ENCODE measurements at regions not wholly inside any gene's neighbourhood (a gene's known extent, or its start where the extent isn't known, plus 50 kb on each side); places are given as distances from the start of the nearest gene placed in this dataset.

GRCh38 chr13:50685491-50685890 lies 158.0 kb downstream of the DLEU7 start:
- Histone ChIP-seq H3K27ac (ENCODE audit: low read depth, low read length) (no peak overlapping the region), H3K4me2 (ENCODE audit: low read depth, low read length, poor library complexity, severe bottlenecking) (no peak overlapping the region), H3K27me3 (ENCODE audit: low read length) (no peaks in the 10 kb centered on the region), H3K79me2 (ENCODE audit: insufficient read depth, low read length) (no peaks in the 10 kb centered on the region), H3K9ac (ENCODE audit: low read length) (no peak overlapping the region), H4K20me1 (ENCODE audit: low read depth, low read length) (no peaks in the 10 kb centered on the region), H3F3A (ENCODE audit: insufficient read depth) (no peaks in the 10 kb centered on the region), H3K36me3 (ENCODE audit: low read length) (no peaks in the 10 kb centered on the region), H3K4me3 (ENCODE audit: insufficient read depth, low read length, poor library complexity, severe bottlenecking) (no peak overlapping the region), H3K9me2 (replicated peaks; ENCODE audit: insufficient read depth, low read length) (no peaks in the 10 kb centered on the region), H2AFZ (ENCODE audit: low read depth, low read length, severe bottlenecking) (no peak overlapping the region), H3K9me3 (ENCODE audit: insufficient read depth, low read length) (no peaks in the 10 kb centered on the region)
- no peak for TF ChIP-seq EZH2phosphoT487 (conservative IDR thresholded peaks at IDR 0.05; ENCODE audit: low read length)
- TF ChIP-seq CTCF (IDR thresholded peaks at IDR 0.05; ENCODE audit: insufficient read depth, low read length, poor library complexity, severe bottlenecking), result no peak

- Histone ChIP-seq H3K36me3 (ENCODE audit: low read length) (no peaks in the 10 kb centered on the region), H3K4me2 (ENCODE audit: low read depth, low read length, poor library complexity, severe bottlenecking) (no peak overlapping the region), H3K27me3 (ENCODE audit: low read length) (no peaks in the 10 kb centered on the region), H3K9me2 (replicated peaks; ENCODE audit: insufficient read depth, low read length) (no peaks in the 10 kb centered on the region), H3K9ac (ENCODE audit: low read length) (no peak overlapping the region), H3K79me2 (ENCODE audit: insufficient read depth, low read length) (no peaks in the 10 kb centered on the region), H3K27ac (ENCODE audit: low read depth, low read length) (no peak overlapping the region), H3K9me3 (ENCODE audit: insufficient read depth, low read length) (no peaks in the 10 kb centered on the region), H3F3A (ENCODE audit: insufficient read depth) (no peaks in the 10 kb centered on the region), H2AFZ (ENCODE audit: low read depth, low read length, severe bottlenecking) (no peak overlapping the region), H3K4me3 (ENCODE audit: insufficient read depth, low read length, poor library complexity, severe bottlenecking) (no peak overlapping the region), H4K20me1 (ENCODE audit: low read depth, low read length) (no peaks in the 10 kb centered on the region)
- no peak for TF ChIP-seq CTCF (IDR thresholded peaks at IDR 0.05; ENCODE audit: insufficient read depth, low read length, poor library complexity, severe bottlenecking)
- no peak for TF ChIP-seq EZH2phosphoT487 (conservative IDR thresholded peaks at IDR 0.05; ENCODE audit: low read length)
Measured at GRCh38 chr13:50685956-50686355, 157.5 kb downstream of the DLEU7 start.

- Histone ChIP-seq H3K9me2 (replicated peaks; ENCODE audit: insufficient read depth, low read length) (no peaks in the 10 kb centered on the region), H3K27me3 (ENCODE audit: low read length) (no peaks in the 10 kb centered on the region), H3K27ac (ENCODE audit: low read depth, low read length) (no peak overlapping the region), H3F3A (ENCODE audit: insufficient read depth) (no peaks in the 10 kb centered on the region), H3K4me3 (ENCODE audit: insufficient read depth, low read length, poor library complexity, severe bottlenecking) (no peak overlapping the region), H3K9ac (ENCODE audit: low read length) (no peak overlapping the region), H3K9me3 (ENCODE audit: insufficient read depth, low read length) (no peaks in the 10 kb centered on the region), H3K79me2 (ENCODE audit: insufficient read depth, low read length) (no peaks in the 10 kb centered on the region), H4K20me1 (ENCODE audit: low read depth, low read length) (no peaks in the 10 kb centered on the region), H2AFZ (ENCODE audit: low read depth, low read length, severe bottlenecking) (no peak overlapping the region), H3K36me3 (ENCODE audit: low read length) (no peaks in the 10 kb centered on the region), H3K4me2 (ENCODE audit: low read depth, low read length, poor library complexity, severe bottlenecking) (no peak overlapping the region)
- no peak for TF ChIP-seq CTCF (IDR thresholded peaks at IDR 0.05; ENCODE audit: insufficient read depth, low read length, poor library complexity, severe bottlenecking)
Measured at GRCh38 chr13:50686551-50686950, 156.9 kb downstream of the DLEU7 start.

- H3K27me3 ChIP-seq (ENCODE audit: low read length), result no peaks in the 10 kb centered on the region
- H3F3A ChIP-seq (ENCODE audit: insufficient read depth), result no peaks in the 10 kb centered on the region
- no peaks in the 10 kb centered on the region for H3K36me3 ChIP-seq (ENCODE audit: low read length)
- H3K4me2 ChIP-seq (ENCODE audit: low read depth, low read length, poor library complexity, severe bottlenecking), result no peak overlapping the region
- H3K9me3 ChIP-seq (ENCODE audit: insufficient read depth, low read length), result no peaks in the 10 kb centered on the region
- H3K79me2 ChIP-seq (ENCODE audit: insufficient read depth, low read length), result no peaks in the 10 kb centered on the region
- no peak overlapping the region for H3K9ac ChIP-seq (ENCODE audit: low read length)
- H2AFZ ChIP-seq (ENCODE audit: low read depth, low read length, severe bottlenecking), result no peak overlapping the region
- no peak overlapping the region for H3K4me3 ChIP-seq (ENCODE audit: insufficient read depth, low read length, poor library complexity, severe bottlenecking)
- H3K9me2 ChIP-seq (replicated peaks; ENCODE audit: insufficient read depth, low read length), result no peaks in the 10 kb centered on the region
- H3K27ac ChIP-seq (ENCODE audit: low read depth, low read length), result no peak overlapping the region
- H4K20me1 ChIP-seq (ENCODE audit: low read depth, low read length), result no peaks in the 10 kb centered on the region
- TF ChIP-seq CTCF (IDR thresholded peaks at IDR 0.05; ENCODE audit: insufficient read depth, low read length, poor library complexity, severe bottlenecking), result no peak
- TF ChIP-seq EZH2phosphoT487 (conservative IDR thresholded peaks at IDR 0.05; ENCODE audit: low read length), result no peak
Measured at GRCh38 chr13:50687545-50687944, 155.9 kb downstream of the DLEU7 start.

Measured in SU-DHL-6 (cell line).